WERI-Rb-1 (cell line): ENCODE measurements at regions not wholly inside any gene's neighbourhood (a gene's known extent, or its start where the extent isn't known, plus 50 kb on each side); places are given as distances from the start of the nearest gene placed in this dataset.

Source experiments
- DNase-seq: peaks from one replicate; pipeline ENCODE4 v3.0.0-alpha.2; 2020
- H3K27ac ChIP-seq: fragments of 250-450 bp; sonication (Bioruptor Pico); 2 replicates; pipeline ENCODE4 v1.5.1; 2020; ENCODE audit warnings: mild to moderate bottlenecking, moderate library complexity
- H3K27me3 ChIP-seq: fragments of 250-450 bp; sonication (Bioruptor Pico); 2 replicates; pipeline ENCODE4 v1.5.1; 2021; ENCODE audit warnings: mild to moderate bottlenecking, low read depth, moderate library complexity; ENCODE audit not compliant: insufficient read depth, severe bottlenecking
- H3K36me3 ChIP-seq: fragments of 250-450 bp; sonication (Bioruptor Pico); 2 replicates; pipeline ENCODE4 v1.5.1; 2020; ENCODE audit warnings: mild to moderate bottlenecking, moderate library complexity
- H3K4me3 ChIP-seq: 2 replicates; pipeline ENCODE4 v1.5.1; 2011; ENCODE audit warnings: low read depth, mild to moderate bottlenecking, control low read depth, low read length
- H3K9me3 ChIP-seq: fragments of 250-450 bp; sonication (Bioruptor Pico); 2 replicates; pipeline ENCODE4 v1.5.1; 2021; ENCODE audit warnings: mild to moderate bottlenecking, moderate library complexity; ENCODE audit not compliant: severe bottlenecking
- TF ChIP-seq, protein P1 (sequence below): IDR thresholded peaks from 2 replicates; pipeline ENCODE4 v1.5.1; 2011; ENCODE audit warnings: low read depth, mild to moderate bottlenecking, control low read depth, inconsistent platforms, low read length

DNA sequence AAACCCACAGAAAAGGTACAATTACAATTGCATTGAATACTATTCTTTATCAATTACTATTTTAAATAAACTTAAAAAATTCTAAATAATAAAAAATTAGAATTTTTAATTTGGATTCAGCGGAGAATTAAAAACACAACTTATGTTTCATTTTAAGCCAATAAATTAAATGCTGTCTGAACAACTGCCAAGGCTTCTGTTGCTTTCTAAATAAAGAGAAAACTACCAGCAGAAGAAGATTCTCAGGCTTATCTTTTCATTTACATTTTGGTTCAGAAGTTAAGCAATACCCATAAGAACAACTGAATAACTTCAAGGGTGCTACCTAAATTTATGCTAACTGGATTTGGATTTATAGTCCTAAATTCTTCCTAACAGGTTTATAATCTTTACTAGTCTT, 150.0 kb upstream of the FTMT start:
- Histone ChIP-seq H3K9me3 (no peaks in the 10 kb centered on the region), H3K4me3 (no peak overlapping the region), H3K27me3 (no peaks in the 10 kb centered on the region), H3K27ac (no peak overlapping the region), H3K36me3 (no peaks in the 10 kb centered on the region)
- no peak for DNase-seq
- TF ChIP-seq, protein P1, sequence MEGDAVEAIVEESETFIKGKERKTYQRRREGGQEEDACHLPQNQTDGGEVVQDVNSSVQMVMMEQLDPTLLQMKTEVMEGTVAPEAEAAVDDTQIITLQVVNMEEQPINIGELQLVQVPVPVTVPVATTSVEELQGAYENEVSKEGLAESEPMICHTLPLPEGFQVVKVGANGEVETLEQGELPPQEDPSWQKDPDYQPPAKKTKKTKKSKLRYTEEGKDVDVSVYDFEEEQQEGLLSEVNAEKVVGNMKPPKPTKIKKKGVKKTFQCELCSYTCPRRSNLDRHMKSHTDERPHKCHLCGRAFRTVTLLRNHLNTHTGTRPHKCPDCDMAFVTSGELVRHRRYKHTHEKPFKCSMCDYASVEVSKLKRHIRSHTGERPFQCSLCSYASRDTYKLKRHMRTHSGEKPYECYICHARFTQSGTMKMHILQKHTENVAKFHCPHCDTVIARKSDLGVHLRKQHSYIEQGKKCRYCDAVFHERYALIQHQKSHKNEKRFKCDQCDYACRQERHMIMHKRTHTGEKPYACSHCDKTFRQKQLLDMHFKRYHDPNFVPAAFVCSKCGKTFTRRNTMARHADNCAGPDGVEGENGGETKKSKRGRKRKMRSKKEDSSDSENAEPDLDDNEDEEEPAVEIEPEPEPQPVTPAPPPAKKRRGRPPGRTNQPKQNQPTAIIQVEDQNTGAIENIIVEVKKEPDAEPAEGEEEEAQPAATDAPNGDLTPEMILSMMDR = no peak

DNA sequence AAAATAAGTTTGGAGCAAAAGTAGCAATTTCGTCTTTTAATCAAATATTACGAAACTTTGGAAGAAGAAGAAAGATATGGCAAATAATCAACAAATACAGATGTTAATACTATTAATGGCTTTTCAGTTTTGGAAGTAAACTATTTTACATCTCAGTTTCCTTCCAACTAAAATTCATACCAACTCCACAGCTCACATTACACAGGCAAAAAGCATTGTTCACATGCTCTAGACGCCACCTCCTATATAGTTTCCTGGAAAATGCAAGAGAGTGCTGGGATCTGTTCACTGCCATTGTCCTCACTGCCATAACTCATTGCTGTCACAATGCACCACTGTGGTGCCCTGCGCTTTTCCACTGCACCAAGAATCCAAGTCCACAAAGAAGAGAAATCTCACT, 149.0 kb upstream of the FTMT start:
- DNase-seq = no peak
- Histone ChIP-seq H3K36me3 (no peaks in the 10 kb centered on the region), H3K27me3 (no peaks in the 10 kb centered on the region), H3K4me3 (no peak overlapping the region), H3K9me3 (no peaks in the 10 kb centered on the region), H3K27ac (no peak overlapping the region)
- TF ChIP-seq, protein P1 = no peak

DNA sequence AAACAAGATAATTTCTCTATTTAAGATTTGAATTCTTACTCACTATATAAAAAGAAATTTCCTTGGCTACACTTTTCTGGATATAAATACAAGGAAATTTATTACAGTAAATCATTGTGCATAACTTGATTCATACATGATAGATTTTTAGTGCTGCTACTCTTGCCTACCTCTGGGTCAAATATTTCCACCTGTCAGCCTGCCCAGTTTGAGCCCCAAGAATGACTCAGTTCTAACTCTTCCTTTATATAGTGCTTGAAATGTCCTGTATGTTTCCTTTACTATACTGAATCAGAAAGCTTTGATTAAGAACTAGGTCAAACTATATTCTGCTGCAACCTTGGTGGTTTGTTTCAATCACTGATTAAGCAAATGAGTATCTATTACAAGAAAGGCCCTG, 147.4 kb upstream of the FTMT start:
- Histone ChIP-seq H3K4me3 (no peak overlapping the region), H3K36me3 (no peaks in the 10 kb centered on the region), H3K9me3 (no peaks in the 10 kb centered on the region), H3K27me3 (no peaks in the 10 kb centered on the region), H3K27ac (no peak overlapping the region)
- DNase-seq = no peak
- TF ChIP-seq, protein P1 = no peak

DNA sequence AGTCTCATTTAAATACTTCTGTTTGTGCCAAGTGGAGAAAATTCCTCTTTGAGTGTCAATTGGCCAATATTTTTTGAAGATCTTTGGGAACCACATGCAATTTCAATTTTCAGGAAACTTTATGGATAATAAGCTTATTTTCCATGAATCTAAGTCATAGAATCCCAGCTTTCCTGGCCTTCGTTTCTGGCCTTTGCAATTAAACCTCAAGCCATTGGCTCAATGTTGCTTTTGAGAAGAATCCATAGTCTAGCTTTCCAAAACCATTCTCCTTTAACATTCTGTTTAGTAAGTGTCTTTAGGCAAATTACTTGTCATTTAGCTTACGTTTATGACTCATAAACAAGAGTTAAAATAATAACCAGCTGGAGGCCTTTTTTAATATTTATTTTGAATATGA, 145.0 kb upstream of the FTMT start:
- TF ChIP-seq, protein P1 = no peak
- Histone ChIP-seq H3K36me3 (no peaks in the 10 kb centered on the region), H3K9me3 (no peaks in the 10 kb centered on the region), H3K27me3 (no peaks in the 10 kb centered on the region), H3K27ac (no peak overlapping the region), H3K4me3 (no peak overlapping the region)
- DNase-seq = no peak

DNA sequence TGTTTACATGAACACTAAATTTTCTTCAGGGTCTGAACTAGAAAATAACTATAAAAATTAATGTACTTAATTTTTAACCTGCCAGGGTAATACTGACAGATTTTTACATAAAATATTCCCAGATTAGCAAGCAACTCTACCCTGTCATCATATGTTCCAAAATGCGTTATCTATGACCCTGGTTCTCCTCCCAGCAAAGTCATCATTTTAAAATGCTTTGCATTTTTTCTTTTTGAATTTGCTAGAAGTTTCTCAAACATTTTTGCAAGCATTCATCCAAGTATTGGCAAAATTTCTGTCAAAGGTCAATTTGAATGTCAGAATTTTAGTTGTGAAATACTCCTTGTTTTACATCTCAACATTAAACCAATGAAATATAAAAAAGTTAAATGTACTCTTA, 144.5 kb upstream of the FTMT start:
- Histone ChIP-seq H3K9me3 (no peaks in the 10 kb centered on the region), H3K36me3 (no peaks in the 10 kb centered on the region), H3K4me3 (no peak overlapping the region), H3K27me3 (no peaks in the 10 kb centered on the region), H3K27ac (no peak overlapping the region)
- DNase-seq = no peak
- TF ChIP-seq, protein P1 = no peak

DNA sequence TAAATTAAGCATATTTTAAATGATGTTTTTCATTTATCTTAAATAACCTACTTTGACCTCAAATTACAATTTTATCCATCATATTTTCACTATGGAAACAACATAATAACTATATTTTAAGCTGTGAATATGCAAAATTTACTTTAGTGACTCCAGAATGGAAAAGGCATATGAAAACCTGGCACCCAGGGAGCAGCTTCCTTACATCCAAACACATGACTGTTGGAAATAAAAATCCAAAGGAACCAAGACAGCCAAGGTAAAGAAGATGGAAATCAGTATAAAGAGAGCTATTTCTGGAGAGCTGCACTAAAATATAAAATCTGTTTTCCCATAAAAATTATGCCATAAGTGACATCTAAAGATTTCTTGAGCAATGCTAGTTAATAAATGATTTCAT, 140.3 kb upstream of the FTMT start:
- Histone ChIP-seq H3K9me3 (no peaks in the 10 kb centered on the region), H3K4me3 (no peak overlapping the region), H3K36me3 (no peaks in the 10 kb centered on the region), H3K27ac (no peak overlapping the region), H3K27me3 (no peaks in the 10 kb centered on the region)
- no peak for DNase-seq
- TF ChIP-seq, protein P1 = no peak
